Fibroblast of gingiva (primary cell): ENCODE measurements at regions not wholly inside any gene's neighbourhood (a gene's known extent, or its start where the extent isn't known, plus 50 kb on each side); places are given as distances from the start of the nearest gene placed in this dataset.
A peak's percentile ranks its signal among the peaks of the same experiment; 100 is the strongest.

Experiments used
- DNase-seq: peaks from one replicate; pipeline ENCODE4 v3.0.0-alpha.2; 2011; ENCODE audit warnings: low read depth

DNA sequence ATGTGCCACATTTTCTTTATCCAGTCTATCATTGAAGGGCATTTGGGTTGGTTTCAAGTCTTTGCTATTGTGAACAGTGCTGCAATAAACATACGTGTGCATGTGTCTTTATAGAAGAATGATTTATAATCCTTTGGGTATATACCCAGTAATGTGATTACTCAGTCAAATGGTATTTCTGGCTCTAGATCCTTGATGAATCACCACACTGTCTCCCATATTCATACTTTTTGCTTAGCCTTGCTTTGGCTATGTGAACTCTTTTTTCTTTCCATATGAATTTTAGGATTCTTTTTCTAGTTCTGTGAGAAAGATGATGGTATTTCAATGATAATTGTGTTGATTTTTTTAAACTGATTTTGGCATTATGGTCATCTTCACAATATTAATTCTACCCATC is 530.1 kb downstream of the SLC6A15 start:
- peak; percentile 66 for DNase-seq

DNA sequence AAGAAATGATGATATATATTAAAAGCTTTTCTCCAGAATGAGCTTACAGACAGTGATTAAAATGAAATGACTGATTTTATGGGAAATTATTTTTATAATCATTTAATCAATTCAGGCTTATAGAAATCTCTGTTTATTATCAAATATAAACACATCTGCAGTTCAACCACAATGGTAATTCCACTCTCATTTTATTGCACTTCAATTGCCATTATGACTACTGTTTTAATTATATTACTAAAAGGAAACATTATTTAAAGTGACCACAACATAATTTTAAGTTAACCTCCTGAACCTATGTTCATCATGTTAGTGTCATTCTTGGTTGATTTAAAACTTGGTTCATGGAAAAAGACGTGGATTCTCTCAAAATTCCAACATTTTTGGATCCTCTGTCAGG is 536.3 kb downstream of the SLC6A15 start:
- no peak for DNase-seq

DNA sequence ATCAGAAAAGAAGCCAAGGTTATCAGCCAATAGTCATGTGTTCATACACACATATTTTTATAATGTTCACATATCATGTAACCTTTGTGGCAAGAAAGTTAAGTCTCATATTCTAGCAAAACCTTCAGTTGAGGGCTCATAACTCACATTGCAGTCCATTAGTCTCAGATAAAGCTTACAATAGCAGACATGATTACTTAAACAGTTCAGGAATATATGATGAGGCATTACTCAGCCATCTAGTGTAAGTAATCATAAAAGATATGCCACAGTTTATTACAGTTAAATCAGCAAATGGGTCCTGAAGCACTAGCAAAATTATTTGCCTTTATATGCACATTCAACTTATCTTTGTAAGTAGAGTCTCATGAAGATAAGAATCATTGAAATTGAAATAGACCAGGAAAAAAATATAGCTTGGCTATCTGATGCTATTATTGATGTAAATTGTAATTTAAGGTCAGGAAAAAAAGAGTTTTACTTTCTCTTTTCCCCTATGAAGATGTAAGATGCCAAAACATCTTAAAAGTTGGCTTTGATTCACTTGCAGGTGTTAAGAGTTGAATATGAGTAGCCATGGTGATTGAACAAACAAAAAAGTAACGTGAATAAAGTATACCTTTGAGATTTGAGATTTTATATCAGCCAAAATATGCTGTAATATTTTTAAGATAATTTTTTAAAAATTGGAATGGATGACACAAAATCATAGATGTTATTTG is 537.0 kb downstream of the SLC6A15 start:
- no peak for DNase-seq

DNA sequence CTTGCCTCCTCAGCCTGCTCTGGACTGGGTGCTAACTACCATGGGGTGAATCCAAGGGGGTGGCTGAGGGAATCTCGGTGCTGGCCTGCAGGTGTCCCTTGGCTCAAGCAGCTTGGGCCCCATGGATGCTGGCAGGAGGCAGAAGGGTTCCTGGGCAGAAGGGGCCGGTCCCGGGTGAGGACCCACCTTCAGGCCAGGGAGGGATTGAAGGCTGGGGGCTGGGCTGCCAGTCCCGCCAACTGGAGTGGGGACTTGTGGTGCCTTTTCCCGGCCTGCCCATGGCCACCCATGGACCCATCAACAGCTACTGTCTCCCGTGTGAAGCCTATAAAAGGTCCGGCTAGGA is 550.1 kb downstream of the SLC6A15 start:
- DNase-seq = no peak

DNA sequence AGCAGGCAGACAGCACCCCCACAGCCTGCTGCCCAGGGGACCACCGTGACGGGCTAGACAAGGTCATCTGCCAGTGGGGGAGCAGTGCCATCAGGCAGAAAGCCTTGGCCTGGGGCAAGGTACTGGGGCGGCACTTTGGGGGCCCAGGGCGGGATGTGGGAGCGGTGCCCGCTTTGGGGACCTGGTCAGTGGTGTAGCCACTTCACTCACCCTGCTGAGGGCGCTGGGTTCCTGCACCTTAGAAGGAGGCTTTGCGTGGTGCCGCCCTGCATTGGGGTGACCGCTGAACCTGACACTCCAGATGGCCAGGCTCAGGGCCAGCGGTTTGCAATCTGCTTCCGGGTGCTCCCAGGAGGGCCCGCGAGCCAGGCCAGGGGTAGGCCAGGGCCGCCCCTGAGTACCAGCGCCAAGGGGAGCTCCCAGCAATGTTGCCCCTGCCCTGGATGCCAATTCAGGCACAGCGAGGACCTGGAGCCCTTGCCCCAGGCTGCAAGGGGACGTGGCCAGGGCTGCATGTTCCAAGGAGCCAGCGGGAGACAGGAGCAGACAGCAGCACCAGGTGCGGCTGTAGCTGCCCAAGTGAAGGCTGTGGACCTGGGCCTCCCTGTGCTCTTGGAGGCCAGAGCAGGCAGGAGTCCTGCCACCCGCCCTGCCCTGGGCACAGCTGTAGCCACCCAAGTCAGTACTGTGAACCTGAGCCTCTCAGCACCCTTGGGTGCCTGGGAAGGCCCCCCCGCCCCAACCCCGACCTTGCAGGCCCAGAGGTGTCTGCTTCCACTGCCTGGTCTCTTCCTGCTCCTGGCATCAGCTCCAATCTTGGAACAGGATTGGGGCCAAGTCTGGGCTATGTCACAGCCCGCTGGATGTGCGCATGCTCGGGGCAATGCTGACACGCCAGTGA is 550.7 kb downstream of the SLC6A15 start:
- no peak for DNase-seq

DNA sequence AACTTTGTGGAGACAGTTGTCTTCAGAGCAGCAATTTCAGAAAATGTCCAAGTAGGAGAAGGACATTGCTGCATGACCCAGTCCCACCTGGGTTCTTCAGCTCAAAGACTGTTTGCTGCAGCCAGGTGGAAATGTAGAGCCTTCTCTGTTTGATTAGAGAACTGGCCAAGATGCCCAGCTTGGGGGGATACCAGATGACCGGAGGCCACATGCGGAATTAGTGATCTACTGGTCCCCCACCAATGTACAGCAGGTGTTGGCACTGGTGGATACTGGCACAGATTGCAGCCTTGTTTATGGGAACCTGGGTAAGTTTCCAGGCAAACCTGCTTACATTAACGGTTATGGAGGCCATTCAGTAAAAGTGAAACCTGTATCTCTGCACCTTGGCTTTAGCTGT is 555.3 kb downstream of the SLC6A15 start:
- no peak for DNase-seq

DNA sequence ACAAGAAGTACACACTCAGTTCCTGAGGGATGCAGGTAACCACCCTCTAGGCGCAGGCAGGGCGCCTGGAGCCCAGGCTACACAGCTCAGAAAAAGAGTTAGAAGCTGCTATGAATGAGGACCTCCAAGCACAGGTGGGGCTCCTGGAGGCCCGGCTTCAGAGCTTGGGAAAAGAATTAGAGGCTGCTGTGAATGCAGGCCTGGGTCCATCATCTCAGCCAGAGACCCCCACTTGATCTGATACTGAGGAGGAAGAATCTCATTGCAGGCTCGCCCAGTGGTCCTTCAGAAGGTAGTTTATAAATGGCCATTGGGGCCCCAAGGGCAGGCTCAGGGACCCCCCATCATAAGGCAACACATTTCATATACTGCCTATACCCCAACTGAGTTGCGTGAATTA is 556.4 kb downstream of the SLC6A15 start:
- DNase-seq = no peak

DNA sequence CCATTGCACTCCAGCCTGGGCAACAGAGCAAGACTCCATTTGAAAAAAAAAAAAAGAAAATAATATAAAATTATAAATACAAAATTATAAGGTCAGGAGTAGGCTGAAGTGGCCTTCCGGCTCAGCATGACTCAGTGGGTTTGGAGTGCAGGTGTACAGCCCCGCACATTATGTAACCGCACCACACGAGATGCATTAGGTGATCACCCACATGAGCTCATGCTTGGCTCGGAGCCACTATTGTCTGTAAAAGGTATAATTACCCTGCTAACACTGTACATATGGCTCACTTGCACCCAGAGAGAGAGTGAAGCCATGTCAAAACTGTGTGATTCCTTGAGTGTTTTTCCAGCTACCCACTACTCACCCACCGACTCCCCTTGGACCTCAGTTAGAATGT is 557.0 kb downstream of the SLC6A15 start:
- DNase-seq = no peak

DNA sequence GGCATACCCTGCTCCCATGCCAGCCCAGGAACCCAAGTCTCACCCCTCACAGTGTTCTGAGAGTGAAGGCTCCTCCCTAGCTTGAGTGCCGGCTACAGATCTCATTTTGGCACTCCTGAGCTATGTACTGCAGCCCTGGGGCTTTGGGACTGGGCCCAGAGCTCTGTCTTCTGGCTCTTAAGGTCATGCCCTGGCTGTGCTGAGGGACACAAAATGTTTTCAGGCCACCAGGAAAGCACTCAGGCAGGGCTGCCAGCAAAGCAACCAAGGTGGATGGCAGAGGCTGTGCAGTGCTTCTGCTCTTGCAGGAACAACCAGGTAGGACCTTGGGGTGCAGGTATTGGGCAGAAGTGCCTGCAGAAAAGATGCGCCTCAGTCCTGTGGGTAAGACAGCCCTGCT is 564.0 kb downstream of the SLC6A15 start:
- DNase-seq = no peak

DNA sequence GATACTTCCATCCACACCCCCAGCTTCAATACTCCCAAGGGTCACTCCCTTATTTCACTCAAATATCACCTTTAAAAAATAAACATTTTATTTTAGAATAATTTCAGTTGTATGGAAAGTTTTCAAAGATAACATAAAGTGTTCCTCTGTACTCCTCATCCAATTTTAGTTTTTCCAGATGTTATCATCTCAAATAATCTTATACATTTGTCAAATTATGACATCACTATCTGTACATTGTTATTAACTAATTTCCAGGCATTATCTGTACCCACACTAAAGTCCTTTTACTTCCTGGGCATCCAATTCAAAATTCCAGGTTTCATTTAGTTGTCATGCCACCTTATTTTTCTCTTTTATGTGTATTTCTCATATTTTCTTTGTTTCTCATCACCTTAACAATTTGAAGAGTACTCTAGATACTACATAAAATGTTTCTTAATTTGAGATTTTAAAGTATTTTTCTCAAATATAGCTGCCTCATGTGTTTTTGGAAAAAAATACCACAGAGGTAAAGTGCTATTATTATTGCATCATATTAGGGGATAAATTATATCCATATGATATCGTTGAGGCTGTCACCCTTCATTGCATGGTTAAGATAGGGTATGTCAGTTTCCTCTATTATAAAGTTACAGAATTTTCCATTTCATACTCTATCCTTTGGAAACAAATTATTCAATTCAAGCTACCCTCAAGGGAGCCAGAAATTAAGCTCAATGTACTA is 571.0 kb downstream of the SLC6A15 start:
- DNase-seq = no peak

DNA sequence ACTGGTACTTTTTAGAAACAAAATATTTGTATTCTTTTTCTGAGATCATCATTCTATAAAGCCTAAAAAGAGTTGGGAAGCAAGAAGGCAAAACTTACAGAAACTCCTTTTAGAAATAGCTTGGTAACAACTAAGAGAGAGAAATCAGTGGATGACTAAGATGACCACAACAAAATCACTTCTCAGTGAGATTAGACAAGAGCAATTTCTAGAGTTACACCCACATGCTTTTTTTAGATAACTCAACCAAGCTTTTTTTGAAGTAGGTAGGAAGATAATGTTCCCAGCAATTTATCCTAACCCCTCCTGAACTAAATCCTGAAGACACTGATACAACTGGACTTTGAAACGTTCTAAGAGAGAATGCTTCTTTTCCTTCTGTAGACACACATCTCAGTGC is 576.4 kb downstream of the SLC6A15 start:
- DNase-seq = no peak

DNA sequence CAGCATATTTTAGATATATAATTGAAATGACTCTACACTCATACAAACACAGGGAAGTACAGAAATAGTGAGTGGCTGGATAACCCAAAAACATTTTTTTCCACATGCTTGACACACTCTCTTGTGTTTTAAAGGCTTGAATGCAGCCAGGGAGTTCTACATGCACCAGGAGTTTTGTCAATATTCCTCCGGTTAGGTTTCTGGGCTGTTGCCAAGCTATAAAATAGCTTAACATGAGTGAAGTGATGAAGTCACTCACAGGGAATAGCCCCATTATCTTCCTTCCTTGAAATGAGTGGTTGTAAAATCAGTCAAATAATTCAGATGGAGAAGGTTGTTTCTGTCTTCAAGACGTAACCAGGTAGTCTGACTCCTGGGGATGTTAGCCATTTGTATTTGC is 582.7 kb downstream of the SLC6A15 start:
- no peak for DNase-seq

DNA sequence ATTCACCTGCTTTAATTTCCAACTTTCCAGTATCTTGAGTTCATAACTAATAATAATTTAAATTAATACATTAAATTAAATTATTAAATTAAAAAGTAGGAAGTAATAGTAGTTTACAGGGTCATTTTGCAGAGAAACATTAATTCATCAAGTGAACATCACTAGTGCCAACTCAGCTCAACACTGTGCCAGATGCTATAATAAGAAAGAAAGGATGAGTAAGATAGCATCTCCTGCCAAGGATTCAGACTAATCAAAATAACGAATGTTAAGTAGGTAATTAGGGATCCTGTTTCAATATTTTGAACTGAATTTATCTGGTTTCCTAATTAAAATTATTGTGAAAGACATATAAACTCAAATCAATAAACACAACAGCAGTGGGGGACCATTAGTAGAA is 596.7 kb downstream of the SLC6A15 start:
- DNase-seq = peak; percentile 50

DNA sequence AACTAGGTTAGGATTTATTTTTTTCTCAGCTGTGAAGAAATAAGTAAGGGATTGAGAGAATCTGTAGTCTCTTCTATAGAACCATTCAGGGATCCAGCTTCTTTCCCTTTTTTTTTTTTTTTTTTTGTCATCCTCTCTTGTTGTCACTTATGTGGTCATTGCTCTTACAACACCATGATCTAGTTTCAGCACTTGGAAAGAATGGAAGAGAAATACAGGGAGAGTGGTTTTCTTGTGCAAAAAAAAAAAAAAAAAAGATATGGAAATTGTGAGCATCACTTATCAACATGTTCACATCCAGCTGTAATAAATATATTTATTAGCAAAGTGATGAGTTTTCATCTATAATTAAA is 599.3 kb downstream of the SLC6A15 start:
- DNase-seq = peak; percentile 8

DNA sequence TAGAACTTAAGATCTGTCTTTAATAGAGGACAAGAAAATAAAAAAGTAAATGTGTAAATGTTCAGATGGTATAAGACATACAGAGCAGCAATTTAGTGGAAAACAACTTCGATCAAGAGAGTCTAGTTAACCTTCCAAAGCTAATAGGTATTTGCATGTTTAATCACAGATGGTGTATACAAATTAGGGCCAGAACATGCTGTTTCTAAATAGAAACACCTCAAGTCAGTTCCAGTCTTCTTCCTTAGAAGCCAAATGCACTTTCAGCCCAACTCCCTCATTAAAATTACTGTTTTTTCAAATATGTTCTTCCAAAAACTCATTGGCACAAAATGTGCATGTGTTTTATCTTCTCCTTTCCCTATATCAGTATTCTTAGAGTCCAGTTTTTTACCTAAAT is 604.4 kb downstream of the SLC6A15 start:
- no peak for DNase-seq

DNA sequence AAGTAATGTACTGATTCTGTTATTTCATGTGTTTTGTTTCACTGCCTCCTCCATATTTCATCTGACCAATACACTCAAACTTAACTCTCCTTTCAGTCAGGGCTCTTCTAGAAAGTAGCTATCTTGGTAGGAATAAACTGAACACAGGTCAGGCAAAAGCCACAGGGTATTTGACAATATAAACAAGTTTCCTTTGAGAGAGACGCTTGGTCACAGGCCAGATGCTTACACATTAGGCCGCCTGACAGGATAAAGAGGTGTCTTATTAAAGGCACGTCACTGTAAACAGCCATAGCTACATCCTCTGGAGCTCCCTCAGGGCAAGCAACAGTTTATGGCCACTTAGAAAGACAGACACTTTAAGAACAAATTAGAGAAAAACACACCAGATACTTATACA is 607.5 kb downstream of the SLC6A15 start:
- no peak for DNase-seq

DNA sequence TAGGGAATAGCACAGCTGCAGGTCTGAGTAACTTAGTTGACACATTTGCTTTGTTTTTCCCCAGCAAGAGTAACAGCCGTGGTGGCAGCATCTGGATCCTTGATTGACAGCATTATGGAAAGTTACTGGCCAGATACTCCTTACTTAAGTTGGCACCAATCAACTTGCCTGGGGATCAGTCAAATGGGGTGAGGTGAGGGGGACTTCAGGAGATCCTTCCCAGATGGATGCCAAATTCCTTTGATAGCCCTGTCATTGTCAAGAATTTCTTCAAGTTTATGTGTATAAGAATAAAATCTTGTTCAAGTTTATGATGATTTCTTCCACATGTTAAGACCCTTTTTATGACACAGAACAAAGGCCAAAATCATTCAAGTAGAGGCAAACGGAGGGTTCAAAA is 618.4 kb downstream of the SLC6A15 start:
- no peak for DNase-seq

DNA sequence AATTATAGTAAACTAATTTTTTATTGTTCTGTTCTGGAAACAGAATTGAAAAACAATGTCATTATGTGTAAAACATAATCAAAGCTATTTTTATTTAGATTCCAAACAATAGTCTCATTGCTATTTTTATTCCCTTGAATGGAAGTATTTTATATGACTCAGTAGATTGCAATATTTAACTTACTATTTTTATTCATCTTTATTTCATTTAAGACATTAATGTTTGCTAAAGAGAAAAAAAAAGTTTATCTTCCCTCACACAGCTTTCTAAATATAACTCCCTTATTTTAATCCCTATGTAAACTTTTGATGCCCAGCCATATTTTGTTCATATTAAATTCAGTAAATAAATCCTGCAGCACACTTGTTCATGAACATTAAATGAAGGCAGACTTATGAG is 622.4 kb downstream of the SLC6A15 start:
- peak; percentile 35 for DNase-seq

DNA sequence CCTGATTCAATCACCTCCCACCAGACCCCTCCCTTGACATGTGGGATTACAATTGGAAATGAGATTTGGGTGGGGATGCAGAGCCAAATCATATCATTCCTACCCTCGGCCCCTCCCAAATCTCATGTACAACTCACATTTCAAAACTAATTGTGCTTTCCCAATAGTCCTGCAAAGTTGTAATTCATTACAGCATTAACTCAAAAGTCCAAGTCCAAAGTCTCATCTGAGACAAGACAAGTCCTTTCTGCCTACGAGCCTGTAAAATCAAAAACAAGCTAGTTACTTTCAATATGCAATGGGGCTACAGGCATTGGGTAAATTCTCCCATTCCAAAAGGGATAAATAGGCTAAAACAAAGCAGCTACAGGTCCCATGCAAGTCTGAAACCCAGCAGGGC is 634.6 kb downstream of the SLC6A15 start:
- DNase-seq = no peak

DNA sequence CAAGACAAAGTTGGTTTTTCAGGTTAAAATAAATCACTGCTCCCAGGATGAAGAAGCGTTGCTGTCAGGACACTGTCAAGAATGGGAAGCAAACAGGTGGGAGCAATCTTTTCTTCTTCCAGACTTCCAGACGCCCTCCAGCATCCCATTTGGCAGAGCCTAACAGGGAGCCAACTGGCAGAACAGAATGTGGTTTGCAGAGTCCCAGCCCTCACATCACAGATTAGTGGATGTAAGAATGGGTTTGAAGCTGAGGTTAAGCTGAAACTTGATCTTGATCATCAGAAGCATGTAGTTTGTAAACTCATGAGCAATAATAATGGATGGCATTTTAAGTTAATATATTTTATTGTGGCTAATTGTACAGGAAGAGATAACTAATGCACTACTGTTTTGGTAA is 636.4 kb downstream of the SLC6A15 start:
- no peak for DNase-seq

DNA sequence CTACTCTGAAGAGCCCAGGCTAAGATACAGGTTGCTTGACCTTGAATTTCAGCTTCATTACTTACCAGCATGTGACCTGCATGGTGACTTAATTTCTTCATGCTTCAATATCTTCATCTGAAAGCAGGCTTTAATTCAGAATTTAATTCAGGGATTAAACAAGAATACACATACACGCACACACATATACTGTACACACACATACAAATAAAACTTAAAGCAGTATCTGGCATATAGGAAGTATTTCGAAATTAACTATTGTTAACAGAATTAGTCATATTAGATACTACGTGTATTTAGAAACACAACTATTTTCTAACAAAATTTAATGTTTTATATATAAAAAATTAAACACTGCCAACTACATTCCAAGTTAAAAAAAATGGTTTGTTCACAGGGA is 640.3 kb downstream of the SLC6A15 start:
- no peak for DNase-seq

DNA sequence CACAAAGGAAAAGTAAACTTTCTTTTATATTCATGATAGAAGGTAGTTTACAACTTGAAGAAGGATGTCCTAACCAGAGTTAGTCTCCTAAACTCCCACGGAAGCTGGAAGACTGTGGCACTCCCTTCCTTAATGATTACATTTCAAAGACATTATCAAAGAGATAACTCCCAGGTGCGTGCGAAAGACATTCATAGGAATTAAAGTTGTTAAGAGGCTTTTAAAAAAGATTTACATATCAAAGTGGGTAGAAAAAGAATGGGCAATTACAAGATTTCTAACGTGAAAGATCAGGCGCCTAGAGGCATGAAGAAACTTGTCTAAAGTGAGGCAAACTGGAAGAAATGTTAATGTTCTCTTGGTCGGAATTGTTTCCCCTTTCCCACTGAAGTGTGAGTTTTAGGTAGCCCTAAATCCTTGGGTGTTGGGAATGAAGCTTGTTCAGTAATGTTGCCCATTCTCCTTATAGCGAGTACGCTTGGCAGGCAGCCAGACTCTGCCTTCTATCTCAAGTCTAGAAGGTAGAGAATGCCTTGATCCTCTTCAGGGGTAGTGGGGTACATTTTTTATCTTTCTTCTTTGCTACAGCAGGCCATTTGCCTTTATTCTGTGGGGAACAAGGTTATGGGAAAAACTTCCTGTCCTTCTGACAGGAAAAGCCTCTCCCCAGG is 642.0 kb downstream of the SLC6A15 start:
- no peak for DNase-seq

DNA sequence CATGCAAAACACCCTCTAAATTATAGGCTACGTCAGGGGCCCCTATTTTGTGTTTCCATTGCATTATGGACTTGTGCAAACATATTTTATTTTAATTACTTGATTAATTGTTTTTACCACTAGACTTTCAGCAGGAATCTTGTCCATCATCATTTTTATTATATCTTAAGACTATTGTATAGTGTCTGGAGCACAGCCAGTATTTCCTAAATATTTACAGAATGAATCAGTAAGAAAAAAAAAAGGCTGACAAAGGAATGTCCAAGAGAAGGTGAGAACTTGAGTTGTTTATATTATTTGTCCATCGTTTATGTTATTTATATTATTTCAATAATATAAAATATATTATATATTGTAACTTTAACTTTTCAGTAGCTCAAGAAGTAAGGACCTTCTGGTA is 664.7 kb downstream of the SLC6A15 start:
- no peak for DNase-seq
